Mucosa of rectum (tissue), 2 donors: ENCODE measurements at regions not wholly inside any gene's neighbourhood (a gene's known extent, or its start where the extent isn't known, plus 50 kb on each side); places are given as distances from the start of the nearest gene placed in this dataset.

ENCODE experiments used
- H3K27ac ChIP-seq, 2 donors: one replicate each; pipeline ENCODE4 v1.7.0; 2013; ENCODE audit warnings: inconsistent platforms in 2 of 2, low read depth in 2 of 2, low read length in 2 of 2
- H3K27me3 ChIP-seq, 2 donors: one replicate each; pipeline ENCODE4 v1.7.0; 2013; ENCODE audit warnings: low read length in 2 of 2; ENCODE audit not compliant: control insufficient read depth in 2 of 2, insufficient read depth in 2 of 2
- H3K36me3 ChIP-seq, 2 donors: one replicate each; pipeline ENCODE4 v1.7.0; 2013; ENCODE audit warnings: low read length in 2 of 2; ENCODE audit not compliant: control insufficient read depth in 2 of 2, insufficient read depth in 2 of 2
- H3K4me1 ChIP-seq, 2 donors: one replicate each; pipeline ENCODE4 v1.7.0; 2013; ENCODE audit warnings: low read length in 2 of 2, mild to moderate bottlenecking in 1 of 2; ENCODE audit not compliant: control insufficient read depth in 2 of 2, insufficient read depth in 2 of 2
- H3K4me3 ChIP-seq, 2 donors: one replicate each; pipeline ENCODE4 v1.7.0; 2013; ENCODE audit warnings: low read length in 2 of 2
- H3K9ac ChIP-seq, 2 donors: one replicate each; pipeline ENCODE4 v1.7.0; 2013; ENCODE audit warnings: low read length in 2 of 2, low read depth in 1 of 2, mild to moderate bottlenecking in 1 of 2
- H3K9me3 ChIP-seq, 2 donors: one replicate each; pipeline ENCODE4 v1.7.0; 2013; ENCODE audit warnings: low read length in 2 of 2; ENCODE audit not compliant: control insufficient read depth in 2 of 2
- donor health status: healthy.
- donor health status: Normal muscosa, but diverticular disease.

- no peak overlapping the region for H3K4me3 ChIP-seq
- no peaks in the 10 kb centered on the region for H3K9me3 ChIP-seq
- peaks cover 24 to 42% of the 10 kb centered on the region in 2 donors for H3K4me1 ChIP-seq
- H3K9ac ChIP-seq, result peak overlapping the region in 1 of 2 donors; percentile 26
- no peaks in the 10 kb centered on the region for H3K36me3 ChIP-seq
- no peaks in the 10 kb centered on the region for H3K27me3 ChIP-seq
- H3K27ac ChIP-seq, result peak overlapping the region; percentile 67 to 77
Measured at GRCh38 chr16:85420501-85421337, 192.4 kb upstream of the GSE1 start.

- Histone ChIP-seq H3K36me3 (no peaks in the 10 kb centered on the region), H3K4me3 (no peak overlapping the region), H3K9ac (peak overlapping the region in 1 of 2 donors; percentile 61), H3K9me3 (no peaks in the 10 kb centered on the region), H3K27me3 (no peaks in the 10 kb centered on the region), H3K4me1 (peaks cover 21 to 42% of the 10 kb centered on the region in 2 donors), H3K27ac (peak overlapping the region; percentile 67 to 77)
Measured at GRCh38 chr16:85421338-85422195, 191.6 kb upstream of the GSE1 start.

- Histone ChIP-seq H3K4me3 (peak overlapping the region; percentile 39 to 41), H3K27me3 (no peaks in the 10 kb centered on the region), H3K9ac (peak overlapping the region; percentile 41 to 61), H3K36me3 (no peaks in the 10 kb centered on the region), H3K27ac (peak overlapping the region; percentile 67 to 77), H3K9me3 (no peaks in the 10 kb centered on the region), H3K4me1 (peaks cover 21 to 42% of the 10 kb centered on the region in 2 donors)
Measured at GRCh38 chr16:85422196-85422631, 190.9 kb upstream of the GSE1 start.

GRCh38 chr16:85422632-85423550, 190.2 kb upstream of the GSE1 start:
- H3K9ac ChIP-seq, result peak overlapping the region; percentile 41 to 61
- H3K4me1 ChIP-seq, result peaks cover 21 to 42% of the 10 kb centered on the region in 2 donors
- no peaks in the 10 kb centered on the region for H3K36me3 ChIP-seq
- peak overlapping the region; percentile 39 to 41 for H3K4me3 ChIP-seq
- peak overlapping the region; percentile 80 to 86 for H3K27ac ChIP-seq
- H3K9me3 ChIP-seq, result no peaks in the 10 kb centered on the region
- no peaks in the 10 kb centered on the region for H3K27me3 ChIP-seq

- H3K9me3 ChIP-seq, result no peaks in the 10 kb centered on the region
- no peak overlapping the region for H3K4me3 ChIP-seq
- H3K9ac ChIP-seq, result peak overlapping the region in 1 of 2 donors; percentile 37
- H3K27ac ChIP-seq, result peak overlapping the region; percentile 80 to 86
- peaks cover 21 to 42% of the 10 kb centered on the region in 2 donors for H3K4me1 ChIP-seq
- H3K27me3 ChIP-seq, result no peaks in the 10 kb centered on the region
- no peaks in the 10 kb centered on the region for H3K36me3 ChIP-seq
Measured at GRCh38 chr16:85423631-85424030, 189.5 kb upstream of the GSE1 start.

- peak overlapping the region in 1 of 2 donors; percentile 86 for H3K27ac ChIP-seq
- no peak overlapping the region for H3K4me3 ChIP-seq
- H3K4me1 ChIP-seq, result peaks cover 21 to 42% of the 10 kb centered on the region in 2 donors
- no peaks in the 10 kb centered on the region for H3K36me3 ChIP-seq
- H3K9ac ChIP-seq, result peak overlapping the region in 1 of 2 donors; percentile 26
- no peaks in the 10 kb centered on the region for H3K27me3 ChIP-seq
- H3K9me3 ChIP-seq, result no peaks in the 10 kb centered on the region
Measured at GRCh38 chr16:85424260-85425073, 188.7 kb upstream of the GSE1 start.

GRCh38 chr16:85425074-85425662, 188.0 kb upstream of the GSE1 start:
- H3K27ac ChIP-seq, result peak overlapping the region in 1 of 2 donors; percentile 86
- peak overlapping the region in 1 of 2 donors; percentile 26 for H3K9ac ChIP-seq
- H3K27me3 ChIP-seq, result no peaks in the 10 kb centered on the region
- no peak overlapping the region for H3K4me3 ChIP-seq
- H3K4me1 ChIP-seq, result peaks cover 21 to 42% of the 10 kb centered on the region in 2 donors
- H3K36me3 ChIP-seq, result no peaks in the 10 kb centered on the region
- no peaks in the 10 kb centered on the region for H3K9me3 ChIP-seq

- H3K27me3 ChIP-seq, result no peaks in the 10 kb centered on the region
- H3K27ac ChIP-seq, result no peak overlapping the region
- H3K9ac ChIP-seq, result no peak overlapping the region
Measured at GRCh38 chr16:85426806-85427205, 186.3 kb upstream of the GSE1 start.

More at GRCh38 chr16:85426806-85427205, 186.3 kb upstream of the GSE1 start:
- H3K4me1 ChIP-seq, result peaks cover 12 to 28% of the 10 kb centered on the region in 2 donors
- no peaks in the 10 kb centered on the region for H3K9me3 ChIP-seq
- H3K36me3 ChIP-seq, result no peaks in the 10 kb centered on the region
- H3K4me3 ChIP-seq, result no peak overlapping the region
